GM06990 (cell line): ENCODE measurements at regions not wholly inside any gene's neighbourhood (a gene's known extent, or its start where the extent isn't known, plus 50 kb on each side); places are given as distances from the start of the nearest gene placed in this dataset.

Source experiments
- DNase-seq: peaks from one replicate; pipeline ENCODE4 v3.0.0-alpha.2; 2011; ENCODE audit not compliant: insufficient read length; ENCODE audit errors: extremely low read depth
- H3K27me3 ChIP-seq: replicated peaks from 2 replicates; pipeline ENCODE4 v1.6.0; 2011; ENCODE audit warnings: low read length; ENCODE audit not compliant: control insufficient read depth, insufficient read depth
- H3K36me3 ChIP-seq: 2 replicates; pipeline ENCODE4 v1.5.1; 2011; ENCODE audit warnings: low read length; ENCODE audit not compliant: control insufficient read depth, insufficient read depth
- H3K4me3 ChIP-seq: replicated peaks from 2 replicates; pipeline ENCODE4 v1.5.1; 2011; ENCODE audit warnings: low read depth, mild to moderate bottlenecking, control low read depth, low read length
- TF ChIP-seq, protein P1 (sequence below): IDR thresholded peaks from 2 replicates; pipeline ENCODE4 v1.5.1; 2011; ENCODE audit warnings: low read length, control low read depth, mild to moderate bottlenecking, inconsistent platforms; ENCODE audit not compliant: insufficient read depth, poor library complexity, severe bottlenecking

DNA sequence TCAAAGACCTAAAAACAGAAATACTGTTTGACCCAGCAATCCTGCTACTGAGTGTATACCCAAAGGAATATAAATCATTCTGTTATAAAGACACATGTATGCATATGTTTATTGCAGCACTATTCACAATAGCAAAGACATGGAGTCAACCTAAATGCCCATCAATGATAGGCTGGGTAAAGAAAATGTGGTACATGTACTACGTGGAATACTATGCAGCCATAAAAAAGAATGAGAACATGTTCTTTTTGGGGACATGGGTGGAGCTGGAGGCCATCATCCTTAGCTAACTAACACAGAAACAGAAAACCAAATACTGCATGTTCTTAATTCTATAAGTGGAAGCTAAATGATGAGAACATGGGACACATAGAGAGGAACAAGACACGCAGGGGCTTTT, 155.2 kb upstream of the KCNJ16 start:
- DNase-seq: no peak
- TF ChIP-seq, protein P1, sequence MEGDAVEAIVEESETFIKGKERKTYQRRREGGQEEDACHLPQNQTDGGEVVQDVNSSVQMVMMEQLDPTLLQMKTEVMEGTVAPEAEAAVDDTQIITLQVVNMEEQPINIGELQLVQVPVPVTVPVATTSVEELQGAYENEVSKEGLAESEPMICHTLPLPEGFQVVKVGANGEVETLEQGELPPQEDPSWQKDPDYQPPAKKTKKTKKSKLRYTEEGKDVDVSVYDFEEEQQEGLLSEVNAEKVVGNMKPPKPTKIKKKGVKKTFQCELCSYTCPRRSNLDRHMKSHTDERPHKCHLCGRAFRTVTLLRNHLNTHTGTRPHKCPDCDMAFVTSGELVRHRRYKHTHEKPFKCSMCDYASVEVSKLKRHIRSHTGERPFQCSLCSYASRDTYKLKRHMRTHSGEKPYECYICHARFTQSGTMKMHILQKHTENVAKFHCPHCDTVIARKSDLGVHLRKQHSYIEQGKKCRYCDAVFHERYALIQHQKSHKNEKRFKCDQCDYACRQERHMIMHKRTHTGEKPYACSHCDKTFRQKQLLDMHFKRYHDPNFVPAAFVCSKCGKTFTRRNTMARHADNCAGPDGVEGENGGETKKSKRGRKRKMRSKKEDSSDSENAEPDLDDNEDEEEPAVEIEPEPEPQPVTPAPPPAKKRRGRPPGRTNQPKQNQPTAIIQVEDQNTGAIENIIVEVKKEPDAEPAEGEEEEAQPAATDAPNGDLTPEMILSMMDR: no peak

DNA sequence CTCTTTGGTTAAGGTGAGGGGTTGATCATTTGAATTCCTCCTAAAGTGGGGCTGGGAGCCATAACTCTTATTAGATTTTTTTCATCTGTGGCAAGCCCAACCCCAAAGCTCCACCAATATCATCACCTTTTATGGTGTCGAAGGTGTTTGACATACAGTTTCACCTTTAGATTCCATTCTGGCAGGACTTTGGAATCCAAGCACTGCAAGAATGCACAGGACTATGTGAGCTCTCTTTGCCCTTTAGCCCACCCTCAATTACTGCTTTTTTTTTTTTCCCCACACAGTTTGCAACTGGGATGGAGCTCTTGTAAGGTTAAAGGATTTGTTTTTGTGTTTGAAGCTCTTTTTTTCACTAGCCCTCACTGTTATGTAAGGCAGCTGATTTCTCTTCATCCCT, 154.0 kb upstream of the KCNJ16 start:
- Histone ChIP-seq H3K27me3 (no peaks in the 10 kb centered on the region), H3K4me3 (no peak overlapping the region), H3K36me3 (no peaks in the 10 kb centered on the region)
- TF ChIP-seq, protein P1: no peak
- no peak for DNase-seq

More for the DNA sequence above, 155.2 kb upstream of the KCNJ16 start:
- Histone ChIP-seq H3K36me3 (no peaks in the 10 kb centered on the region), H3K4me3 (no peak overlapping the region), H3K27me3 (no peaks in the 10 kb centered on the region)

DNA sequence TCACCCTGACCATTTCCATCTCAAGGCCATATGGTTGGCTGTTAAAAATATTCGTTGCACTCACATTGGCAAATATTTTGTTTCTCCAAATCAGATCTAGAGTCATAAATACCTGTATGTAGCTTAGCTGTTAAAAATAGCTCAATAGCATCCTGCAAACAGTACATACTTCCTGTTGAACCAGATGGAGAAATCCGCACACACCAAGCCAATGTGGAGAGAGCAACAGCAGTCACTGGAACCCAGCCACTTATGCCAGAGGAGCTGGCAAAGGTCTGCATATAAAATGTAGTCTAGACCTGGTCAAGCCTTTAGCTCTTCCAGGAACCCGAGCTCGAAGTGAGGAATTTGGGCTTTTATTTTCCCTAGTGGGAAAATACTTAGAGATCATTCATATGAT, 146.4 kb upstream of the KCNJ16 start:
- Histone ChIP-seq H3K4me3 (no peak overlapping the region), H3K36me3 (no peaks in the 10 kb centered on the region), H3K27me3 (no peaks in the 10 kb centered on the region)
- TF ChIP-seq, protein P1: no peak
- no peak for DNase-seq

DNA sequence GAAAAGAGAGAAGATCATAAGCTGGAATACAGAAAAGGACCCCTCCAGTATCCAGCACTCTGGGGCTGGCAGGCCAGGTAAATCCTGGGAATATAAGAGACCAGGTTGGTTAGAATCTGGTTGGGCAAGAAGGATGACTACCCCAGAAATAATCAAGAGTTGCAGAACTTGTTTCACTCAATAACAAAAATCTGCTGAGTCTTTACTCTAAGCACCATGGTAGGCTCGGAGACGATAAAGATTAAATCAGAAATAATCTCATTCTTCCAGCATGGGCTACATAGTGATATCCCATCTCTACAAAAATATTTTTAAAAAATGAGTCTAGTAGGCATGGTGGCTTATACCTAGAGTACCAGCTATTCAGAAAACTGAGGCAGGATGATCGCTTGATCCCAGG, 138.0 kb upstream of the KCNJ16 start:
- TF ChIP-seq, protein P1: no peak
- DNase-seq: no peak
- H3K36me3 ChIP-seq: no peaks in the 10 kb centered on the region
- no peak overlapping the region for H3K4me3 ChIP-seq
- H3K27me3 ChIP-seq: no peaks in the 10 kb centered on the region

DNA sequence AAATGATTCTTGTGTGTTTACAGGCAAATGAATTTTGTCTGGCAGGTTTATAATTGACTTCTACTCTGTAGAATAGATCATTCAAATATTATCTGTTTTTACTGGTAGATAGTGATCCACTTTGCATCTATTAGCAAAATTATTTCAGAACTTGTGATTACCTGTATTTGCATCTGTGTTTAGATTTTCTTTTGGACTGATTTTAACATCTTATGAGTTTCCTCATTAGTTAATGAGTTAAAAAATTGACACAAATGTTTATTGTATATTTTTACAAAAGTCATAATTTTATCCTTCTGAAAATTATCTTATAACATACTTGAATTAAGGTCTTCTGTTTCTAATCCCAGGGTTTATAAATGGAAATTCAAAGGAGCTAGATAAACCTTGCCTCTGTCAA, 132.0 kb upstream of the KCNJ16 start:
- no peak for DNase-seq
- Histone ChIP-seq H3K27me3 (no peaks in the 10 kb centered on the region), H3K36me3 (no peaks in the 10 kb centered on the region), H3K4me3 (no peak overlapping the region)
- TF ChIP-seq, protein P1: no peak

DNA sequence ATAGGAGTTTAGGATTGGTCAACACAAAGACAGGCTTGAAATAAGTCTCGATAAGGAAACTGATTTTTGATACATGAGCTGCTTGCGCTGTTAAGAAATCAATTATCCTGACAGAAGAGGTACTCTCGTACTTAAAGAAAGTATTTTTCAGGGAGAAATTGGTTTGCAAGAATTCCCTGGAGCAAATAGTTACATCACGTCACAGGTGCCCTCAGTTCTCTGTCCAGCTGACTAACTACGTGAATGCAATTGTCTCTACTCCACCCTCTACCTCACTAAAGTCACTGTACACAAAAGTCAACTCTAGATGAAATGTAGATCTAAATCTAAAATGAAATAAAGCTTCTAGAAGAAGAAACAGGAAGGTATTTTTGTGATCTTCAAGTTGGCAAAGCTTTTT, 130.6 kb upstream of the KCNJ16 start:
- DNase-seq: no peak
- no peak overlapping the region for H3K4me3 ChIP-seq
- TF ChIP-seq, protein P1: no peak
- H3K36me3 ChIP-seq: no peaks in the 10 kb centered on the region
- no peaks in the 10 kb centered on the region for H3K27me3 ChIP-seq
